ENCODE measurements at regions not wholly inside any gene's neighbourhood (a gene's known extent, or its start where the extent isn't known, plus 50 kb on each side); places are given as distances from the start of the nearest gene placed in this dataset.

DNA sequence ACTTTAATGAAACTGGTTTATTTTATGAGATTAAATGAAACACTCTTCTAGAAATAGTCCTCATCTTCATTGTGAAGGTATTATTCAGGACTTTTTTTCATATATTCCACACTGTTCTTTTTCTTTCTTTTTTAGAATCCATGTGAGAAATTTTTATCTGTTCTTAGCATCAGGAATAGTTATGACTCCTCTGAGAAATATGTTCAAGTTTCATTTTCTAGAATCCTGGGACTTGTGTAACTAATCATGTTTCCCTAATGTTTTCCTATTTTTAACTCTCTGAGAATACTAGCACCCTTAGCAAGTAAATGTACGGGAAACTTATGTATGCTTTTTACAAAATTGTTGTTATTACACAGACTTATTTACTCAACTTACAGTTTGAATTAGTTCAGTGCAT lies 407.8 kb downstream of the CBLN4 start:
- no peak for DNase-seq (ENCODE audit: low spot score)

DNA sequence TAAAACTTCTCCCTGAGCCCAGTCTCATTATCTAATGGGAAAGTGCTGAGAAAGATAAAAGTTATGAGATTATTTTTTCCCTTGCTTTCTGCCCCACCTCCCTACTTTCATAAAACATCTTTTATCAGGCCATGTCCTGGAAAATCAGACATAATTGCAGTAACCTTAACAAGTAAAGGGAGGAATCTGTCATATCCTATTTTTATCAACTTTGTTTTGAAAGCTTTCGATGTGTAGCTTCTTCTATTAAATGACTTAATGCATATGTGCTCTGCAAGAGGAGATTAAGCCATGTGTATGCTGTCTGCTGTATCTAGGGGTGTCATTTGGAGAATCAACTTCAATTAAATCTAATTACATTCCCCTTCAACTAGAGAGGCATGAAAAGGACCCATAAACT lies 408.9 kb downstream of the CBLN4 start:
- no peak for DNase-seq (ENCODE audit: low spot score)

DNA sequence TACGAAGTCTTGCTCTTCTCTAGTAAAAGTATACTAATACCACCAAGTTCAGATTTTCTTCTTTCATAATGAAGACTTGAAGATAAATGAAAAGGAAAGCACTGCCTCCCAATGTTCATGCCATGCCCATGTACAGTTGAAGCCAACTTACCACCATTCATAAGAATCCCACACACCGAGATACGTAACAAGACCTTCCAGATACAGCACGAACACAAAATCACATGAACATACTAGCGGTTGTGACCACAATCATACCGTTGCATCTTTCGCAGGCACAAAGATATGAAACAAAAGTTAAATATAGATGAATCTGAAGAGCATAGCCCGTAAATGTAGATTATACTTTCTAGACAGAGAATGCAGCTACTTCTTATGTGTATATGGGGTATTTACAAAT lies 412.5 kb downstream of the CBLN4 start:
- DNase-seq (ENCODE audit: low spot score) = no peak

DNA sequence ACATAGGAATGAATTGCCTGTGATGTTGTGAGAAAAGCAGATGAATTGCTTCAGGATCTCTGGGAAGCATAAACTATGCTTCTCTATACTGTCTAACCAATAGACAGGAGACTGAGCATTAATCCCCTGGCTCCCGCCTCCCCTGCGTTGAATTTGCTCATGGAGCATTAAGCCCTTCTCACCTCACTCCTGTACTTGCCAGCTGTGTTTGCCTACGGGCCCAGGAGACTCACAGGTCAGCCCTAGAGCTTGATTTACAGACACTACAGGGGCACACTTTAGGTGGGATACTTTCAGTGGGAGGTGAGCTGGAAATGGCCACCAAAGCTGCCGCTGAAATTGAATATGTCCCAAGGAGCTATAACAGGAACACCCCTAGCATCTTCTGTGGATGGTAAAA lies 418.7 kb downstream of the CBLN4 start:
- DNase-seq (ENCODE audit: low spot score) = no peak

DNA sequence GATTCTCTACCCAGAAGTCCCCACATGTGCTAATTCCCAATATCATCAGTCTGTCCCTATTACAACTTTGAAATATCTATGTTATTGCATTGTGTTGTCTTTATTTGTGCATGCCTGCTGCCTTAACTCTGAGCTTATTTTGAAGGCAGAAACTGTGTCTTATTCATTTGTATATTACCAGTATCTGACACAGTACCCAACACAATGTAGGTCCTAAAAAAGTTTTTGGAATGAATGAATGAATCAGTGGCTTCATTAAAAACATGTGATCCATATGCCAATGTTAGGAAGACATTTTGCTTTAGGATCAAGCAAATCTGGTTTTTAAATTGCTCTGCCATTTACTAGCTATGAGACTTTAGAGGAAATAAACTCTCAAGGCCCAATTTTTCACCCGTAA lies 420.4 kb downstream of the CBLN4 start:
- no peak for DNase-seq (ENCODE audit: low spot score)

DNA sequence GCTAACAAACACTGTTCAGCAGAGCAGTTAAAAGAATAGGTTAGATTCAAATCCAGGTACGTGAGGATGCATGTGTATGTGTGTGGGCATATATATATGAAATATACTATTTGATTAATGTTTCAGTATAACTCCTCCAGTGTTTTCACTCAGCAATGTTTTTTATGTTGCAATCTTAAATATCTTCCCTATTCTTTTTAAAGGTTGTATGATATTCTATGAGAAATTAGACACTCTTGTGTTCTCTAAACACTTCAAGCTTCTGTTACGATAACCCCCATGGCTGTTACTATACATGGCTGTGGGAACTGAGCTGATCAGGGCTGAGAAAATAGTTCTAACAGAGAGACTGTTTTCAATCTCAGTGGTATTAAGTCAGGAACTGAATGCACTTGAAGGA lies 421.0 kb downstream of the CBLN4 start:
- no peak for DNase-seq (ENCODE audit: low spot score)

DNA sequence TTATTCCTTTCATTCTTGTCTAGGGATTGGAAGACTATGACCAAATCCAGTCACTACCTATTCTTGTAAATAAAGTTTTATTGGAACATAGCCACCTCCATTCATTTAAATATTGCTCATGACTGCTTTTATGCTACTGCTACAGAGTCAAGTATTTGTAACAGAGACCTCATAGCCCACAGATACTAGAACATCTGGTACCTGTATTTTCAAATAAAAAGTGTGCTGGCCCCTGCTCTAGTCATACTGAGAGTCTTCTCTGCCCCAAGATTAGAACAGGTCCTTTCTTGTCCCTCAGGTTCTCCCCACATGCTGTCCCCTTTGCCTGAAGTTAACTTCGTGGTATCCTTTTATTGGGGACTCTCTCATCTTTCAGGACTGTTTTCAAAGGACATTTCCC lies 422.3 kb downstream of the CBLN4 start:
- no peak for DNase-seq (ENCODE audit: low spot score)

DNA sequence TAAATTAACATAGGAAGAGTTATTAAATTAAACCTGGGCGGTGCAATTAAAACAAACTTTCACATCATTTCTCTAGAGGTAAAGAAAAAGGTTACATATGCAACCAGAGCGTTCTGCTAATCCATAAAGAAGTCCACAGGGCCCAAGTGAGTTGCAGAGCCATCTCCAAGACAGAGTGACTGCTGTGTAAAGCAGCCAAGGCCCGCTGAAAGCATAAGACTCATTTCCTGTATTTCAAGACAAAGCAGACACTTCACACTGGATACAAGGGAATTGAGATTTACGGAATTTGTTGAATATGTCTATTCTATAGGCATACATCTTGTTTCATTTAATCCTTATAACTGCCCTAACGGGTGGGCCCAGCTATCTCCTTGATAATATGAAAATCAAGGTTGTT lies 422.8 kb downstream of the CBLN4 start:
- no peak for DNase-seq (ENCODE audit: low spot score)

DNA sequence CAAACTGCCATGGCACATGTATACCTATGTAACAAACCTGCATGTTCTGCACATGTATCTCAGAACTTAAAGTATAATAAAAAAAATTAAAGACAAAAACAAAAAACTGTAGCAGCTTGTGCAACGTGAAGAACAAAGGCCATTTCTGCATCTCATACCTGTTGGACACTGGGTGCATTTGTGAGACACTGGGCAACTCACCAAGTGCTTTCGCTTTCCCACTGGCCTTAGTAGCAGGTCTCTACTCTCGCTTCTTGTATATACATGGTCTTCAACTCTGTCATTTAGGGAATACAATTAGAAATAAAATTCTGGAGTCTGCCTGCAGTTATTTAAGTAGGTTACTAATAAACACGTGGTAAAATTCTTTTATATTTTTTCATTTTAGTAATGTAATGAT lies 423.8 kb downstream of the CBLN4 start:
- no peak for DNase-seq (ENCODE audit: low spot score)

DNA sequence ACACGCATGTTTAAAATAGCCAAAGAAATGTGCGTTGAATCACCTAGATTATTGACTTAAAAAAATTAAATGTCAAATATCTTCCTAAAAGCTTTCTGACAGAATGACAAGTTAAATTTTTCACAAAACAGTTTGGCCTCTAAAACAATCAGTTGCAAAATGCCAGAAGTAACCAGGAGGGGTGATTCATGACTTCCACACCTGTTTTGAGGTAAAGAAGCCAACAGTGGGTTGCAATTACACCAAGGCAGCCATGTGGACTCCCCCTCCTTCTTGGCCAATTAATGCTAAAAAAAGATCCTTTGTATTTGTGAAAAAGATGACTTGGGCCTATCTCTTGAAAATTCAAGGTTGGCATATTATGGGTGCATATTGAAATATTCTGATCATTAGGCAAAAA lies 424.8 kb downstream of the CBLN4 start:
- DNase-seq (ENCODE audit: low spot score) = no peak

DNA sequence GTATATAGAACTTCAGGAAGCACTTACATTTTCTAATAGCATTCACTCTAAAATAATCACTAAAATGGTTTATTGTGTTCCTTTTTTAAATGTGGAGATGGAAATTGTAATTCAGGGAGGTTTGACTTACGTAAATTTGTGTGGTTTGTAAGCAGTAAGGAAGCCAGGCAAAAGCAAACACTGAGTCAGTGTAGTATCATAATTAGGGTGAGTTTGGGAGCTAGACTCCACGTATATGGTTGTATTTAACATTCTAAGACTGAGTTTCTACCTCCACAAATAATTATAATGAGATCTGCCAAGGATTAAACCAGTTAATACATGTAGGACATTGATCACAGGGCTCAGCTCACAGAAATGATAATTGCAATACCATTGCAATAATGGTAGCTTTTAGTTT lies 425.5 kb downstream of the CBLN4 start:
- DNase-seq (ENCODE audit: low spot score) = no peak

DNA sequence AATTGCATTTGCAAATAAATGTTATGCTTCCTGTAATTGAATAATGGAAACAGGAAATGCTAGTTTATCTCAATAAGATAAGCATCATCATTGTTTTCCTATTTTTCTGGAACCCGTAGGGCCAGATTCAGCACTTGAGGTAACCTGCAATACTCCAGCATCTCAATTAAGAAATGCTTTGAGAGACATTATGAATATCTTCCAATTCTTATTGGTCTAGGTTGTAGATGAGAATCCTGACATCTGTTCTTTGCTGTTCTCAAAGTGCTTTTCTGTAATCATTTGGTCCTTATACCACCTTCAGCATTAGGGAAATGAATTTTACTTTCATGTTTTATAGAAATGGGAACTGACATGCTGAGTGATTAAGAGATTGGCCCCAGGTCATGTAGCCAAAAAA lies 428.3 kb downstream of the CBLN4 start:
- DNase-seq (ENCODE audit: low spot score) = no peak

DNA sequence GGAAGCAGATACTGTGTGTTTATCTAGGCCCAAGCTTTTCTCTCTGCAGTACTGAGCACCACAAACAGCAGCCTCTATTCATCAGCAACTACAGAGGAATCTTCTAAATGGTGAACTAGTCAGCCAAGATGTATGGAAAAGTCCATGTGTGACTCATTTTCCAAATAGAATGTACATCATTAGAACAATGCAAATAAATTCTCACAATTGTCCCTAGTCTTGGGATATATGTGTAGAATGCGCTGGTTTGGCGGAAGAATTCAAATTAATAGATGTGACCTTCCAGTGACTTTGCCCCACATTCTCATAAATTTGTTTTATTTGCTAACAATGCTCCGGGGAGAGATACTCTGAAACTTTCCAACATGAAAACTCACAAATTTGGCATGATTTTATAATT lies 436.2 kb downstream of the CBLN4 start:
- DNase-seq (ENCODE audit: low spot score) = no peak

DNA sequence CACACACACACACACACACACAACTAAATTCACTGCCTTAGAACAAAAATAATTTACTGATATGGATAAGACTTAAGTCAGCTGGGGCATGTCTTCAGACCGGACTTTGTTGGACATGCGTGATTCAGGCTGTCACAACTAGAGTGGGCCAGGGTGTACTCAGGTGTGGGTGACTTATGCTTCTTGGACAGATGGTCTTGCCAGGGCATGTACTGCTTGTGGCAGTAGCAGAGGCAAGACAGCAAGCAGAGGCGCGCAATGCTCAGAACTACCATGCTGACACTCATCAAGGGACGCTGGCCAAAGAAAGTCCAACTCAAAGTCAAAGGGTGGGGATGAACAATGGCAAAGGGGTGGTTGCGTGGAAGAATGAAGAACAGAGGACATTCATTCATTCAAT lies 437.5 kb downstream of the CBLN4 start:
- no peak for DNase-seq (ENCODE audit: low spot score)

DNA sequence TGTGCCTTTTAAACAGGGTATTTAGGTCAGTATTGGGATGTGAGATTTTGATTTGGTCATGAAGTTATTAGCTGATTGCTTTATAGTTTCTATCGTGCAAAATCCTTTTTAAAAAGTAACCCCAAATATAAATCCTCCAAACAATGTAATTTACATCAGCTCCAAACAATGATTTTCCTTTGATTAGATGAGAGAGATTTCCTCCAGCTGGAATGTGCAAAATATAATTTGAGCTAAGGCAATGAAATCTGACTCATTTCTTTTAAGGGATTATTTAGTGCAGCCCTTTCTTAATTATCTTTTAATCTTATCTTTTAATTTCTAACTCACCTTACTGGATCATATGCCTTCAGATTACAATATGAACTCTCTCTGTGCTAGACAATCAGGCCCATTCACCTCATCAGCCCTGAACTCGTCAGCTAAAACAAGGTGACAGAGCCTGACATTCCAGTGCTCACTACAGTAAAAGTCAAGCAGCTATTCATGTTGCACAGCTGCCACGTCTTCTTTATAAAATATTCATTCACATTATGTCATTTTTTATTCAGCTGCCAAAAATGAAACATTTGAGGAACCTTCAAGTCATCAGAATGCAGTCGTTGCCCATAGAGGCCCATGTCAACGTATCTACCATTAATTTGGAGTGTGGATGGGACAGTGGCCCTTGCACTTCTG lies 440.1 kb downstream of the CBLN4 start:
- no peak for DNase-seq (ENCODE audit: low spot score)

DNA sequence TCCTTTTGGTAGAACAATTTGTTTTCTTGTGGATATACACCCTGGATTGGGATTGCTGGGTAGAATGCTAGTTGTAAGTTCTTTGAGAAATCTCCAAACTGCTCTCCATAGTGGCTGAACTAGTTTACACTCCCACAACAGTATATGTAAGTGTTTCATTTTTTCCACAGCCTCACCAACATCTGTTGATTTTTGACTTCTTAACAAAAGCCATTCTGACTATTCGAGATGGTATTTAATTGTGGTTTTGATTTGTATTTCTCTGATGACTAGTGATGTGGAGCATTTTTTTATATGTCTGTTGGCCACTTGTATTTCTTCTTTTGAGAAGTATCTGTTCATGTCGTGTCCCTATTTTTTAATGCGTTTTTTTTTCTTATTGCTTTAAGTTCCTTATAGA lies 444.1 kb downstream of the CBLN4 start:
- peak; percentile 3 for DNase-seq (ENCODE audit: low spot score)

DNA sequence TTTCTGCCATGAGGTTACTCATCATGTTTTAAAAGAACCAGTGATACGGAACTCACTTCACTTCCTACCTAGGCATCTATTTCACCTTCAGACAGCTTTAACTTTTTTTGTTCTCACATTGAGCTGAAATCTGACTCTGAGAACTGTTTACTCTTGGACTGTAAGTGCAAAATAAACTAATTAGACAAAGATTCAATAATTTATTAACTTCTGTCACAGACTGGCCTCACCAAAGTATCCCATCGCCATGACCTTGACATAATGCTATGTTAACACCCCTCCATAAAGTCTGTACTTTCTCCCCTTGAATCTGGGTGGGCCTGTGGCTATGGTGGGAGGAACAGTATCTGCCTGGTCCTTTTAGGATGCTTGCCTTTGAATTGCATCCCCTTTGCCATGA lies 448.1 kb downstream of the CBLN4 start:
- no peak for DNase-seq (ENCODE audit: low spot score)

DNA sequence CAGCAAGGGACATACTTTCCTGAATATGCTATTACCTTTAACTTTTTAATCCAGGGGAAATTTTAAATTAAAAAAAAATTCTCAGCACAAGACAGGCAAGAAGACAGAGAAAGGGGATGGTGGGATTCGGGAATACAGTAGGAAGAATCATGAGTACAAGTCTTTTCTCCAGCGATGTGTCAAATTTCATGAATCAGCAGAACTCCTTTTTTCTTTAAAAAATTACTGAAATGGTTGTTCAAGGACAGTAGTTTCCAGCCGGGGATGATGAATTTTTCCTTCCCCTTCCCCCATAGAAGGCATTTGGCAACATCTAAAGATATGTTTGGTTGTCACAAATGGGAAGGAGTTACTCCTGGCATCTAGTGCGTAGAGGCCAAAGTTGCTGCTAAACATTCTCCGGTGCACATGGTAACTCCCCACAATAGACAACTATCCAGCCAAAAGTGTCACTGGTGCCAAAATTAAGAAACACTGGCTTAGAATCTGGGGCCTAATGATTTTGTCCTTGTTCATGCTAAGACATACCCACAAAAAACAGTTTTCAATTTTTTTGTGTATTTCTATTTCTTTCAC lies 450.2 kb downstream of the CBLN4 start:
- DNase-seq (ENCODE audit: low spot score) = no peak

DNA sequence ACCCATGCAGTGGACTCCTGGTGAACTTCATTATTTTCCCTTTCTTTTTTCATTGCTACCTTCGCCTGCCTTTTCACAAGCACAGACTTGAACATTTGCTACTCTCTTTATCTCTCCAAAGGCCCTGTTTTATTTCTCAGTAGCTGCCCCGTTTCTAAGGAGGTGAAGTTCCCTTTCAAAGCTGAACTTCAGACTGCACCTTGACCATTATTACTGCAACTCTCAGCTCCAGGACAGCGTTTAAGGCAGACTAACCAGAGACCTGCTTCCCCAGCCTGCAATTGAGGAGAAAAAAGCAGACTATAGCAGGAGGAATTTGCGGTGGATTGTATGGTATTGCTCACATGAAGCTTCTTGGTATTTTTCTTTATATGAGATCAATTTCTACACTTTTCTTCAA lies 460.7 kb downstream of the CBLN4 start:
- no peak for DNase-seq (ENCODE audit: low spot score)

DNA sequence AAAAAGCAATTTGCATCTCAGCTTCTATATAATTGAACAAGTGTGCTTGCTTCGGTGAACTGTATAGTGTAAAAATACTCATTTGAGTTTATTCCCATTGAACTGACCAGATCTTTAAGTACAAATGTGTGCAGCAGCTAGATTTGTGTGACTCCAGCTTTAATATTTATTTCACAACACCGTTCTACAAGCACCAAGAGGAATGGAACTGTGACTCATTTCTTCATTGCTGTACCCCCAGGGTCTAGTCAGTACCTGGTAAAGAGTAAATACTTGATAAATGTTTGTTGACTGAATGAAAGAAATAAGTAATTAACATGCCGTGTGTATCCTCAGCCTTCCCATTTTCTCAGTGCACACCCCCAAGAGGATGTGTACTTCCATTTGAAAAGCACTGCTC lies 464.8 kb downstream of the CBLN4 start:
- no peak for DNase-seq (ENCODE audit: low spot score)

DNA sequence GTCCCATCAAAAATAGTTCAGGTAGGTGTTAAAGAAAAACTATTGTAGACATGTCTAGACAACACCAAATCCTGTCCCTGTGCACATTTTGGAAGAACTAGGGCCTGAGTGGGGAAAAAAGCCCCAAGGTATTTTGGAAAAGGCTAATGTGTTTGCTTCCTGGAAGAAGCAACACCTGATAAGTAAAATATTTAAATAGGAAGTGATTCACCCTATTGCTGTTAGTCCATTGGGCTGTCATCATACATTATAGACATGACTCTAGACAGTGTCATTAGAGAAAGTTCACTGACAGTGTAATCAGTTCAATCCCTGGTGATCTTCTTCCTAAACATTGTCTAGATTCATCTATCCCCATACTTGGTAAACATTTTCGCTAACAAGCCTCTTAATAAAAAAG lies 465.3 kb downstream of the CBLN4 start:
- DNase-seq (ENCODE audit: low spot score) = no peak

DNA sequence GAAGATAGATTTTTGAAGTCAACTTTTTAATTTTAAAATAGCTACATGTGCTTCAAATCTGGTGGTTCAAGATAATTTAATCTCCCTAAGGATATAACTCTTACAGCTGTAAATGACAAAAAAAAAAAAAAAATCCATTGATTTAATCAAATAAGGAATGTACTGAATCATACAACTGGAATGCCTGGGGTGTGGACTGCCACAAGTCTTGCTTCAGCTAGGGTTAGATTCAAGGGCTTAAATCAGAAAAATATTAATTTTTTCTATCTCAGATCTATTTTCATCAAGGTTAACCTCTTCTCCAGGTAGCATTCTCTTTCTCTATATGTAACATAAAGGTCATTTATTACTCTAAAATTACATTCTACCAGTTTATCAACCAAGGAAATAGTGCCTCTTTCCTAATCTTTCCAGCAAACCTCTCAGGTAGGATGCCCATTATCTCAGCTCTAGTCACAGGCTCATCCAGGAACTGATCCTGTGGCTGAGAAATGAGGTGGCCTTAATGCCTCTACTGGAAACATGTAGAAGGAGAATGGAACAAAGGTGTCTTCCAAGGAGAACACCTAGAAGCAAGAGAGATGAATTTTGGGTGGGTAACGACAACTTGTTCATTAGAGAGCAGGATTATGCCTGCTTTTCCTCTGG lies 466.9 kb downstream of the CBLN4 start:
- no peak for DNase-seq (ENCODE audit: low spot score)

DNA sequence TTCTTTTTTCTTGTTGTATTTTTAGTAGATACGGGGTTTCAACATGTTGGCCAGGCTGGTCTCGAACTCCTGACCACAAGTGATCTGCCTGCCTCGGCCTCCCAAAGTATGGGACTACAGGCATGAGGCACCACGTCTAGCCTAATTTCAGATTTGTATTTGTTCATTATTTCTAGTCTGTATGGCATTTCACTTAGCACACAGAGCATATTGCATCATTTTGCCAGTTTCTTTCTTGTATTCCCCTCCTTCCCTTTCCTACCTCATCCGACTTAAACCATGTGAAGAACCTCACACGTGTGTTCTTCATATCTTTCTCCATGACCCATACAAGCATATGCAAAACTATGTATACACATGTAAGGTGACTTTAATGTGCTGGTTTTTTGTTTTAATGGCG lies 470.0 kb downstream of the CBLN4 start:
- no peak for DNase-seq (ENCODE audit: low spot score)

DNA sequence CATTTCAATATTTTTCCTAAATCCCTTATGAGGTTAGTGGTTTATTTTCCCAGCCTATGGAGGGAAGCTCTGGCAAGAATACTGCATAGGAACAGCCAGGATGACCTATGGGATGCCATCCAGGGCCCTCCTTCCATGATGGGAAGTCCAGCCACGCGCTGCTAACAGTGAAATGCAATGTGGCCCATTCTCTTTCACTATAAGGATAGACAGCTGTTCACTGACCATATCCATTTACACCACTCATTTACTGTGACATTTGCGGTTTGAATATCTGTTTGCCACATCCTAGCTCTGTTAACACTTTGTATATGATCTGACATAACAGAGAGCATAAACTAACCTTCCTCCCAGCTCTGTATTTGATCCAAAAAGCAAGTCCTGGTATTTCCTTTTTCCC lies 471.7 kb downstream of the CBLN4 start:
- DNase-seq (ENCODE audit: low spot score) = no peak
